ENCODE measurements at regions not wholly inside any gene's neighbourhood (a gene's known extent, or its start where the extent isn't known, plus 50 kb on each side); places are given as distances from the start of the nearest gene placed in this dataset.

DNA sequence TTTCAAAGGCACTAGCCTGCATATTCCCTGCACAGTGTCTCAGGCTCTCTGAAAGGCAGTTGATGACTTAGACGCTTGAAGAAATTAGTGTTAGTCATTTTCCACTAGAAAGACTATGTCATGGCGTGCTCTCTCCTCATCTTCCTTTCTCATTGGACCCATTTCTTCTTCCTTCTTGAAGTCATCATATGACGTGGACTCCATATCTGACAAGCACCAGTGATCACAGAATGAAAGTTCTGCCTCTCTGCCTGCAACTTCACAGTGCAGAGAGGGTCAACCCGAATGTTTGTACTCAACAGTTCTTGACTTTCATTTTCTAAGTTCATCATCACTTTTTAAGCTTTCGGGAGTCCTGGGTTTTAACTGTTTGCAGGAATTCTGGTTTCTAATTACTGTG lies 63.7 kb upstream of the CYRIA start:
- TF ChIP-seq, protein P1, sequence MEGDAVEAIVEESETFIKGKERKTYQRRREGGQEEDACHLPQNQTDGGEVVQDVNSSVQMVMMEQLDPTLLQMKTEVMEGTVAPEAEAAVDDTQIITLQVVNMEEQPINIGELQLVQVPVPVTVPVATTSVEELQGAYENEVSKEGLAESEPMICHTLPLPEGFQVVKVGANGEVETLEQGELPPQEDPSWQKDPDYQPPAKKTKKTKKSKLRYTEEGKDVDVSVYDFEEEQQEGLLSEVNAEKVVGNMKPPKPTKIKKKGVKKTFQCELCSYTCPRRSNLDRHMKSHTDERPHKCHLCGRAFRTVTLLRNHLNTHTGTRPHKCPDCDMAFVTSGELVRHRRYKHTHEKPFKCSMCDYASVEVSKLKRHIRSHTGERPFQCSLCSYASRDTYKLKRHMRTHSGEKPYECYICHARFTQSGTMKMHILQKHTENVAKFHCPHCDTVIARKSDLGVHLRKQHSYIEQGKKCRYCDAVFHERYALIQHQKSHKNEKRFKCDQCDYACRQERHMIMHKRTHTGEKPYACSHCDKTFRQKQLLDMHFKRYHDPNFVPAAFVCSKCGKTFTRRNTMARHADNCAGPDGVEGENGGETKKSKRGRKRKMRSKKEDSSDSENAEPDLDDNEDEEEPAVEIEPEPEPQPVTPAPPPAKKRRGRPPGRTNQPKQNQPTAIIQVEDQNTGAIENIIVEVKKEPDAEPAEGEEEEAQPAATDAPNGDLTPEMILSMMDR (IDR thresholded peaks at IDR 0.05; ENCODE audit: low read depth, low read length) = no peak
- no peak for TF ChIP-seq EZH2phosphoT487 (IDR thresholded peaks at IDR 0.05; ENCODE audit: low read depth)
